Mesenchymal stem cell (in vitro differentiated cells and primary cell): ENCODE measurements at regions not wholly inside any gene's neighbourhood (a gene's known extent, or its start where the extent isn't known, plus 50 kb on each side); places are given as distances from the start of the nearest gene placed in this dataset.

Source experiments
- DNase-seq: peaks from one replicate; pipeline ENCODE4 v3.0.0-alpha.2; 2013
- H2AFZ ChIP-seq: one replicate; pipeline ENCODE4 v1.6.1; 2013; ENCODE audit warnings: low read depth, mild to moderate bottlenecking, control low read depth, inconsistent platforms, low read length, moderate library complexity
- H2AK5ac ChIP-seq: 2 replicates; pipeline ENCODE4 v1.6.1; 2013; ENCODE audit warnings: low read length, moderate library complexity, mild to moderate bottlenecking, inconsistent platforms; ENCODE audit not compliant: severe bottlenecking
- H2BK120ac ChIP-seq: one replicate; pipeline ENCODE4 v1.6.1; 2013; ENCODE audit warnings: low read depth, mild to moderate bottlenecking, inconsistent platforms, low read length, moderate library complexity
- H2BK12ac ChIP-seq, 2 experiments: one replicate each; pipeline ENCODE4 v1.6.1; 2013; ENCODE audit warnings: inconsistent platforms in 2 of 2, low read length in 2 of 2, mild to moderate bottlenecking in 2 of 2, moderate library complexity in 2 of 2, control low read depth in 1 of 2
- H2BK15ac ChIP-seq: one replicate; pipeline ENCODE4 v1.6.1; 2013; ENCODE audit warnings: mild to moderate bottlenecking, low read depth, inconsistent platforms; ENCODE audit not compliant: poor library complexity, severe bottlenecking
- H2BK5ac ChIP-seq: 2 replicates; pipeline ENCODE4 v1.6.1; 2013; ENCODE audit warnings: low read depth, mild to moderate bottlenecking, low read length, control low read depth, inconsistent platforms; ENCODE audit not compliant: poor library complexity, severe bottlenecking
- H3K14ac ChIP-seq, 2 experiments: one replicate each; pipeline ENCODE4 v1.6.1; 2013; ENCODE audit warnings: inconsistent platforms in 2 of 2, low read length in 2 of 2, control low read depth in 1 of 2, mild to moderate bottlenecking in 1 of 2, moderate library complexity in 1 of 2
- H3K18ac ChIP-seq, 2 experiments: one replicate each; pipeline ENCODE4 v1.6.1; 2013; ENCODE audit warnings: inconsistent platforms in 2 of 2, low read length in 2 of 2, control low read depth in 1 of 2, low read depth in 1 of 2, mild to moderate bottlenecking in 1 of 2
- H3K23ac ChIP-seq, 2 experiments: one replicate each; pipeline ENCODE4 v1.6.1; 2013; ENCODE audit warnings: inconsistent platforms in 2 of 2, low read length in 2 of 2, mild to moderate bottlenecking in 2 of 2, moderate library complexity in 2 of 2, control low read depth in 1 of 2
- H3K27ac ChIP-seq: 2 replicates; pipeline ENCODE4 v1.5.1; 2013; ENCODE audit warnings: mild to moderate bottlenecking, moderate library complexity, low read length, control low read depth, inconsistent platforms; ENCODE audit not compliant: poor library complexity, severe bottlenecking
- H3K27me3 ChIP-seq, 2 experiments: 2 replicates each; pipeline versions ENCODE4 v1.6.1 to v1.7.0; 2013; ENCODE audit warnings: low read length in 2 of 2, mild to moderate bottlenecking in 2 of 2, moderate library complexity in 2 of 2, control low read depth in 1 of 2, inconsistent platforms in 1 of 2; ENCODE audit not compliant: control insufficient read depth in 1 of 2, insufficient read depth in 1 of 2
- H3K36me3 ChIP-seq, 2 experiments: 2 replicates each; pipeline versions ENCODE4 v1.6.1 to v1.7.0; 2013; ENCODE audit warnings: low read length in 2 of 2, control low read depth in 1 of 2, inconsistent platforms in 1 of 2, low read depth in 1 of 2, mild to moderate bottlenecking in 1 of 2; ENCODE audit not compliant: insufficient read depth in 2 of 2, control insufficient read depth in 1 of 2
- H3K4ac ChIP-seq, 2 experiments: one replicate each; pipeline ENCODE4 v1.6.1; 2013; ENCODE audit warnings: inconsistent platforms in 2 of 2, low read length in 2 of 2, mild to moderate bottlenecking in 2 of 2, moderate library complexity in 2 of 2, control low read depth in 1 of 2, low read depth in 1 of 2
- H3K4me1 ChIP-seq: 2 replicates; pipeline ENCODE4 v1.6.1; 2013; ENCODE audit warnings: low read depth, low read length, control low read depth; ENCODE audit not compliant: control insufficient read depth, insufficient read depth
- H3K4me2 ChIP-seq: 2 replicates; pipeline ENCODE4 v1.6.1; 2013; ENCODE audit warnings: low read length, mild to moderate bottlenecking, inconsistent platforms; ENCODE audit not compliant: poor library complexity, severe bottlenecking
- H3K4me3 ChIP-seq, 2 experiments: 2 replicates each; pipeline versions ENCODE4 v1.5.1 to v1.7.0; 2013; ENCODE audit warnings: low read length in 2 of 2, mild to moderate bottlenecking in 2 of 2, control low read depth in 1 of 2, low read depth in 1 of 2; ENCODE audit not compliant: insufficient read depth in 1 of 2
- H3K79me1 ChIP-seq: replicated peaks from 2 replicates; pipeline ENCODE4 v1.6.1; 2013; ENCODE audit warnings: mild to moderate bottlenecking, control low read depth, low read length, inconsistent platforms; ENCODE audit not compliant: poor library complexity, severe bottlenecking
- H3K9ac ChIP-seq: 2 replicates; pipeline ENCODE4 v1.7.0; 2013; ENCODE audit warnings: mild to moderate bottlenecking, low read length, moderate library complexity
- H3K9me3 ChIP-seq: 2 replicates; pipeline ENCODE4 v1.7.0; 2013; ENCODE audit warnings: mild to moderate bottlenecking, low read length; ENCODE audit not compliant: control insufficient read depth
- H4K8ac ChIP-seq: one replicate; pipeline ENCODE4 v1.6.1; 2013; ENCODE audit warnings: inconsistent platforms, mild to moderate bottlenecking, low read length, moderate library complexity
- H4K91ac ChIP-seq: one replicate; pipeline ENCODE4 v1.6.1; 2013; ENCODE audit warnings: mild to moderate bottlenecking, low read length, inconsistent platforms
- WGBS: methylation state at CpG from one replicate; pipeline ENCODE4 v1.1.7; 2013; ENCODE audit warnings: mixed read lengths; 5-methylcytosine and 5-hydroxymethylcytosine counted together

- WGBS: 85% methylated on average over 3 of the region's 3 CpGs
Measured at GRCh38 chr7:25887266-25887665, 264.7 kb upstream of the NFE2L3 start.

GRCh38 chr7:25887795-25888559, 264.0 kb upstream of the NFE2L3 start:
- H2BK15ac ChIP-seq: no peak overlapping the region
- H3K18ac ChIP-seq: no peak overlapping the region
- H3K4me2 ChIP-seq: no peak overlapping the region
- no peak overlapping the region for H4K91ac ChIP-seq
- H3K4ac ChIP-seq: no peak overlapping the region
- H3K27me3 ChIP-seq: peaks cover 12 to 50% of the 10 kb centered on the region in 2 experiments
- WGBS: 92% methylated on average over 1 of the region's 2 CpGs
- H3K4me3 ChIP-seq: no peak overlapping the region
- H3K23ac ChIP-seq: no peak overlapping the region
- no peak for DNase-seq
- H2BK120ac ChIP-seq: no peak overlapping the region
- H3K9ac ChIP-seq: no peak overlapping the region
- H2AK5ac ChIP-seq: no peak overlapping the region
- no peak overlapping the region for H3K14ac ChIP-seq
- no peak overlapping the region for H4K8ac ChIP-seq
- H3K4me1 ChIP-seq: no peaks in the 10 kb centered on the region
- H3K27ac ChIP-seq: no peak overlapping the region
- H3K36me3 ChIP-seq: no peaks in the 10 kb centered on the region
- H2BK12ac ChIP-seq: no peak overlapping the region
- H2AFZ ChIP-seq: no peak overlapping the region
- no peaks in the 10 kb centered on the region for H3K79me1 ChIP-seq
- H3K9me3 ChIP-seq: no peaks in the 10 kb centered on the region
- no peak overlapping the region for H2BK5ac ChIP-seq

More at GRCh38 chr7:25887266-25887665, 264.7 kb upstream of the NFE2L3 start:
- Histone ChIP-seq H3K18ac (no peak overlapping the region), H2BK12ac (no peak overlapping the region), H4K91ac (no peak overlapping the region), H3K14ac (no peak overlapping the region), H4K8ac (no peak overlapping the region), H2BK120ac (no peak overlapping the region), H3K79me1 (no peaks in the 10 kb centered on the region), H3K27ac (no peak overlapping the region), H3K9ac (no peak overlapping the region), H3K4me3 (no peak overlapping the region), H3K27me3 (peaks cover 15 to 57% of the 10 kb centered on the region in 2 experiments), H2BK15ac (no peak overlapping the region), H3K23ac (no peak overlapping the region), H3K9me3 (no peaks in the 10 kb centered on the region), H2AK5ac (no peak overlapping the region), H3K4me2 (no peak overlapping the region), H3K4me1 (no peaks in the 10 kb centered on the region), H3K36me3 (no peaks in the 10 kb centered on the region), H2AFZ (no peak overlapping the region), H3K4ac (no peak overlapping the region), H2BK5ac (no peak overlapping the region)
- no peak for DNase-seq

DNA sequence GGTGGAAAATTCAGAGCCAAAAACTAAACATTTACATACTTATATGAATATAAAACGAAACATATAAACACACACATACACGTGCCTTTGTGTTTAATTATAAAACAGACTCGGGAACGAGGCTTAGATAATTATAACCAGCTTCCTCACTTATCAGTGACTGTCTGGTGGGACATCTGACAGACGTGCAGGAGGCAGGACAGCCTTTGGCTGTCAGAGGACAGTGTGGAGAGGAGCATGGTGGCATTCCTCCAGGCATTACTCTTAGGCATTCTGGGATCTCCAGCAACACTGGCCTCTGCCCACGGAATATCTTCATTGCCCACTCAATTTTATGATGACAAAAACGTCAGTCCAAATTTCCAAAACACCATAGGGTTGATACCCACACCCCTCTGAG, 262.2 kb upstream of the NFE2L3 start:
- Histone ChIP-seq H3K4me2 (no peak overlapping the region), H2BK120ac (no peak overlapping the region), H4K91ac (no peak overlapping the region), H2BK12ac (no peak overlapping the region), H3K4me1 (peaks cover under 1% of the 10 kb centered on the region), H3K4ac (no peak overlapping the region), H2AFZ (no peak overlapping the region), H3K27me3 (peaks cover 7 to 32% of the 10 kb centered on the region in 2 experiments), H3K36me3 (no peaks in the 10 kb centered on the region), H3K14ac (no peak overlapping the region), H3K9me3 (no peaks in the 10 kb centered on the region), H3K79me1 (no peaks in the 10 kb centered on the region), H2BK15ac (no peak overlapping the region), H3K18ac (no peak overlapping the region), H3K23ac (no peak overlapping the region), H3K27ac (no peak overlapping the region), H3K9ac (no peak overlapping the region), H3K4me3 (no peak overlapping the region), H2AK5ac (no peak overlapping the region), H2BK5ac (no peak overlapping the region), H4K8ac (no peak overlapping the region)
- 60% methylated on average over 7 of the region's 7 CpGs for WGBS
- DNase-seq: no peak

GRCh38 chr7:25891591-25891990, 260.4 kb upstream of the NFE2L3 start:
- no peak overlapping the region for H3K14ac ChIP-seq
- no peak overlapping the region for H2BK12ac ChIP-seq
- H3K36me3 ChIP-seq: no peaks in the 10 kb centered on the region
- H2BK15ac ChIP-seq: no peak overlapping the region
- no peak overlapping the region for H2BK120ac ChIP-seq
- no peak overlapping the region for H2AK5ac ChIP-seq
- no peak overlapping the region for H3K18ac ChIP-seq
- no peak overlapping the region for H3K27ac ChIP-seq
- no peak overlapping the region for H2BK5ac ChIP-seq
- H3K27me3 ChIP-seq: peaks cover 7 to 19% of the 10 kb centered on the region in 2 experiments
- WGBS: 77% methylated on average over 4 of the region's 4 CpGs
- no peak for DNase-seq
- H4K91ac ChIP-seq: no peak overlapping the region
- H3K4me1 ChIP-seq: peaks cover 4% of the 10 kb centered on the region
- no peak overlapping the region for H3K9ac ChIP-seq
- no peak overlapping the region for H2AFZ ChIP-seq
- no peak overlapping the region for H3K4me3 ChIP-seq
- H3K9me3 ChIP-seq: no peaks in the 10 kb centered on the region
- no peaks in the 10 kb centered on the region for H3K79me1 ChIP-seq
- no peak overlapping the region for H3K4ac ChIP-seq
- no peak overlapping the region for H3K4me2 ChIP-seq
- H3K23ac ChIP-seq: no peak overlapping the region
- H4K8ac ChIP-seq: no peak overlapping the region
